ENCODE measurements at regions not wholly inside any gene's neighbourhood (a gene's known extent, or its start where the extent isn't known, plus 50 kb on each side); places are given as distances from the start of the nearest gene placed in this dataset.

GRCh38 chr6:8276148-8276547, 159.2 kb downstream of the SLC35B3 start:
- DNase-seq, result no peak

- no peak for DNase-seq
Observed at GRCh38 chr6:8275667-8276066, 159.7 kb downstream of the SLC35B3 start.

- no peak for DNase-seq
Observed at GRCh38 chr6:8274226-8274625, 161.1 kb downstream of the SLC35B3 start.

- no peak for DNase-seq
Observed at GRCh38 chr6:8269872-8270454, 165.4 kb downstream of the SLC35B3 start.

- no peak for DNase-seq
Observed at GRCh38 chr6:8269094-8269493, 166.3 kb downstream of the SLC35B3 start.

- no peak for DNase-seq
Observed at GRCh38 chr6:8268606-8269005, 166.3 kb upstream of the EEF1E1 start.

GRCh38 chr6:8268156-8268555, 165.8 kb upstream of the EEF1E1 start:
- no peak for DNase-seq

- no peak for DNase-seq
Observed at GRCh38 chr6:8260610-8261009, 158.3 kb upstream of the EEF1E1 start.

- DNase-seq, result no peak
Observed at GRCh38 chr6:8246403-8246802, 144.1 kb upstream of the EEF1E1 start.

- DNase-seq, result no peak
Observed at GRCh38 chr6:8245726-8246125, 143.4 kb upstream of the EEF1E1 start.

GRCh38 chr6:8243475-8243874, 141.1 kb upstream of the EEF1E1 start:
- no peak for DNase-seq

GRCh38 chr6:8242885-8243284, 140.5 kb upstream of the EEF1E1 start:
- DNase-seq, result no peak

GRCh38 chr6:8240301-8240700, 138.0 kb upstream of the EEF1E1 start:
- no peak for DNase-seq

- no peak for DNase-seq
Observed at GRCh38 chr6:8238773-8239683, 136.7 kb upstream of the EEF1E1 start.

- no peak for DNase-seq
Observed at GRCh38 chr6:8237668-8238067, 135.3 kb upstream of the EEF1E1 start.

GRCh38 chr6:8236956-8237355, 134.6 kb upstream of the EEF1E1 start:
- no peak for DNase-seq

- no peak for DNase-seq
Observed at GRCh38 chr6:8234321-8234720, 132.0 kb upstream of the EEF1E1 start.

- DNase-seq, result no peak
Observed at GRCh38 chr6:8231956-8232355, 129.6 kb upstream of the EEF1E1 start.

- DNase-seq, result no peak
Observed at GRCh38 chr6:8229915-8230756, 127.8 kb upstream of the EEF1E1 start.

GRCh38 chr6:8225113-8225512, 122.8 kb upstream of the EEF1E1 start:
- no peak for DNase-seq

- no peak for DNase-seq
Observed at GRCh38 chr6:8223678-8224077, 121.3 kb upstream of the EEF1E1 start.

GRCh38 chr6:8219352-8219943, 117.1 kb upstream of the EEF1E1 start:
- peak; percentile 56 for DNase-seq
